ENCODE measurements at regions not wholly inside any gene's neighbourhood (a gene's known extent, or its start where the extent isn't known, plus 50 kb on each side); places are given as distances from the start of the nearest gene placed in this dataset.
A peak's percentile ranks its signal among the peaks of the same experiment; 100 is the strongest.

DNA sequence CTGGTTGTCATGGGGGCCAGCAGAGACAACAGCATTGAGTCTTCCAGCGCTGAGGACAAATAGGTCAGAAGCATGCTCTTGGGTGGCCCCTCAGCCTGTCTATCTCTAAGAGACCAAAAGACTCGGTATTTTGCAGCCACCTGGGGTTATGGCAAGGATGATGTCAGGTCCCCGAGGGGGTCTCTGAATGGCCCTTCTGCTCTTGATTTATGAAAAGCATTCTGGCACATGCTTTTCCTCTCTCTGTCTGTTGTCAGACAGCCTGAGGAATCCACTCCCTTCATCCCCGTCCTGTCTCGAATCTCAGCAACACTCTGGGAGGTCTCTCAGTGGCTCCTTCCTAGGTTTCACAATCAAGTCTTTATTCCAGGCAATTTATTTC is 156.6 kb upstream of the RGMA start:
- Histone ChIP-seq H3K14ac (ENCODE audit: insufficient read length) (no peak overlapping the region), H3K23me2 (ENCODE audit: low read depth, low read length) (peaks cover 12% of the 10 kb centered on the region; the same call in 1 of the 2 replicates), H4K20me1 (replicated peaks in 1 of 2; ENCODE audit: control insufficient read depth in 1 of 2, insufficient read depth in 2 of 2, low read length in 2 of 2) (no peaks in the 10 kb centered on the region), H3K4me2 (ENCODE audit: insufficient read depth in 1 of 2, low read depth in 2 of 2, low read length in 2 of 2) (no peak overlapping the region), H3K27me3 (replicated peaks in 1 of 4; ENCODE audit: control insufficient read depth in 3 of 4, extremely low read depth in 1 of 4, insufficient read depth in 3 of 4, low read length in 3 of 4) (peaks cover 0 to 13% (median 1%) of the 10 kb centered on the region in 4 experiments; a peak in 6 of 7 replicates), H4K91ac (replicated peaks; ENCODE audit: insufficient read length, low read length) (no peak overlapping the region), H3K9ac (replicated peaks in 1 of 4; ENCODE audit: extremely low read depth in 1 of 4, low read depth in 3 of 4, low read length in 3 of 4) (no peak overlapping the region), H2BK20ac (ENCODE audit: low read length) (no peak overlapping the region), H3K4me1 (replicated peaks in 1 of 4; ENCODE audit: control insufficient read depth in 3 of 4, insufficient read depth in 4 of 4, low read length in 3 of 4) (peaks cover 8 to 23% (median 16%) of the 10 kb centered on the region in 4 experiments), H3K79me1 (ENCODE audit: low read depth, low read length) (no peaks in the 10 kb centered on the region), H2BK15ac (ENCODE audit: low read length) (peak overlapping the region; percentile 21; the same call in 1 of the 2 replicates), H3K36me3 (ENCODE audit: control insufficient read depth in 2 of 4, insufficient read depth in 4 of 4, low read length in 3 of 4) (no peaks in the 10 kb centered on the region), H2AFZ (ENCODE audit: low read length) (no peak overlapping the region), H4K5ac (ENCODE audit: insufficient read length, low read depth, low read length) (no peak overlapping the region), H3K27ac (ENCODE audit: low read depth, low read length) (no peak overlapping the region), H2BK120ac (replicated peaks; ENCODE audit: low read depth, low read length) (no peak overlapping the region), H2BK5ac (ENCODE audit: low read depth, low read length) (no peak overlapping the region), H3K4ac (replicated peaks; ENCODE audit: insufficient read length, low read depth, low read length) (no peak overlapping the region), H3K79me2 (ENCODE audit: control insufficient read depth in 1 of 2, insufficient read depth in 2 of 2, low read length in 2 of 2) (no peaks in the 10 kb centered on the region), H3K9me3 (ENCODE audit: insufficient read depth in 2 of 2, low read depth in 1 of 2, low read length in 1 of 2) (no peaks in the 10 kb centered on the region), H2AK5ac (ENCODE audit: low read depth, low read length) (no peak overlapping the region), H3K4me3 (ENCODE audit: extremely low read depth in 1 of 4, insufficient read depth in 2 of 4, low read depth in 3 of 4, low read length in 4 of 4) (no peak overlapping the region), H3K56ac (replicated peaks; ENCODE audit: insufficient read length, low read depth, low read length) (no peak overlapping the region), H3K18ac (ENCODE audit: extremely low read depth, low read length) (no peak overlapping the region), H4K8ac (ENCODE audit: extremely low read depth, insufficient read depth, low read length) (no peak overlapping the region), H3K23ac (ENCODE audit: insufficient read length) (no peak overlapping the region), H2BK12ac (ENCODE audit: low read depth, low read length) (0 out of 2 replicates have a peak overlapping the region, but pooled peaks have one; percentile 71)
- ChIA-PET CTCF (ENCODE audit: partially characterized antibody) (interaction anchor here (1.5 kb wide), 1 partner anchor 10 kb away, joined by 4 read pairs; no protein-coding TSS in a partner anchor), POLR2A (ENCODE audit: partially characterized antibody) (no interaction called here)
- FAIRE-seq (no peak), DNase-seq (ENCODE audit: low read depth in 1 of 2, low spot score in 2 of 2) (no peak)
- WGBS, 2 experiments (ENCODE audit: extremely low coverage in 1 of 2, insufficient coverage in 1 of 2, insufficient read length in 1 of 2, insufficient replicate concordance in 2 of 2, low coverage in 1 of 2, low lambda C conversion rate in 2 of 2, missing lambda C conversion rate in 1 of 2) = 89% methylated on average over 5 of the region's 5 CpGs; no CpG with 5 or more reads in 1 of the 2 experiments
- no peak for TF ChIP-seq SUZ12 (IDR thresholded peaks at IDR 0.05; ENCODE audit: low read length)
- no peak for TF ChIP-seq USF2 (IDR thresholded peaks at IDR 0.05; ENCODE audit: low read length)
- TF ChIP-seq KDM4A (IDR thresholded peaks at IDR 0.05; ENCODE audit: low read depth, low read length, severe bottlenecking) = no peak
- no peak for TF ChIP-seq SP2 (IDR thresholded peaks at IDR 0.05; ENCODE audit: low read length)
- TF ChIP-seq, protein P1, sequence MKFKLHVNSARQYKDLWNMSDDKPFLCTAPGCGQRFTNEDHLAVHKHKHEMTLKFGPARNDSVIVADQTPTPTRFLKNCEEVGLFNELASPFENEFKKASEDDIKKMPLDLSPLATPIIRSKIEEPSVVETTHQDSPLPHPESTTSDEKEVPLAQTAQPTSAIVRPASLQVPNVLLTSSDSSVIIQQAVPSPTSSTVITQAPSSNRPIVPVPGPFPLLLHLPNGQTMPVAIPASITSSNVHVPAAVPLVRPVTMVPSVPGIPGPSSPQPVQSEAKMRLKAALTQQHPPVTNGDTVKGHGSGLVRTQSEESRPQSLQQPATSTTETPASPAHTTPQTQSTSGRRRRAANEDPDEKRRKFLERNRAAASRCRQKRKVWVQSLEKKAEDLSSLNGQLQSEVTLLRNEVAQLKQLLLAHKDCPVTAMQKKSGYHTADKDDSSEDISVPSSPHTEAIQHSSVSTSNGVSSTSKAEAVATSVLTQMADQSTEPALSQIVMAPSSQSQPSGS (IDR thresholded peaks at IDR 0.05; ENCODE audit: low read length) = no peak

Measured in H1 (cell line).